ENCODE measurements at regions not wholly inside any gene's neighbourhood (a gene's known extent, or its start where the extent isn't known, plus 50 kb on each side); places are given as distances from the start of the nearest gene placed in this dataset.
"Not testable (repeated sequence)": the region's sequence is repeated elsewhere in the genome, so short reads cannot be mapped to it uniquely, and the experiment has no call there.

DNA sequence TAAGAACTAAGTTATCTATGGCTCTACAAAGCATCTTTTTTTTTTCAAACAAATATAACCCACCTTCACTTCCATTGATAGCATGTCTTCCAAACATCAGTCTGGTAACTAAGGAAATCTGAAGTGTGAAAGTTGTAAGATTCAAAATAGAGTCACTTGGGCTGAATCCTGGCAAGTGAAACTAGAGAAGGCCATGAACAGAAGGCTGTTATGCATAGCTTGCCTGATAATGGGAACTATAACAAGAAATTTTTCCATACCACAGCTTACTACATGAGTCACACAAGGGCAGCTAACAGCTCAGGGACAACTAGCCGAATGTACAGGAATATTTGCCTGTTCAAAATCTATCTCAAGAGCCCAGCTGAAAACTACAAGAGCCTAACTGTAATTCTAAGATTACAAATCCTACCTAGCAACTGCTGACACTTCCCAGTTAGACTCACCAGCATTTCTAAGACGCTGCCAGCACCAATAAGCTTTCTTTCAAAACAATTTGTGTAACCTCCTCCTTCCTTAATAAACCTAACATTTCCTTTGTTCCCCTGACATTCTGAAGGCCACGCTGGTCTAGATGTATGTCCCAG lies 1066.5 kb downstream of the PLOD2 start:
- no peak for DNase-seq

DNA sequence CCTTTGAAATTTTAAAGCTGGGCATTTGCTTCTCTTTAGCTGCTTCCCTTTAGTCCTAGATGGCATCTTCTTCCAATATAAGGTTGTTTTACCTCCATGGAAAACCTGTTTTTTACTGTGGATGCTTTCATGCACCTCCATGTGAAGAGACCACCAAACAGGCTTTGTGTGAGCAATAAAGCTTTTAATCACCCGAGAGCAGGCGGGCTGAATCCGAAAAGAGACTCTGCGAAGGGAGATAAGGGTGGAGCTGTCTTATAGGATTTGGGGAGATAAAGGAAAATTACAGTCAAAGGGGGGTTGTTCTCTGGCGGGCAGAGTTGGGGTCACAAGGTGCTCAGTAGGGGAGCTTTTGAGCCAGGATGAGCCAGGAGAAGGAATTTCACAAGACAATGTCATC lies 1049.8 kb downstream of the PLOD2 start:
- not testable (repeated sequence) for DNase-seq

DNA sequence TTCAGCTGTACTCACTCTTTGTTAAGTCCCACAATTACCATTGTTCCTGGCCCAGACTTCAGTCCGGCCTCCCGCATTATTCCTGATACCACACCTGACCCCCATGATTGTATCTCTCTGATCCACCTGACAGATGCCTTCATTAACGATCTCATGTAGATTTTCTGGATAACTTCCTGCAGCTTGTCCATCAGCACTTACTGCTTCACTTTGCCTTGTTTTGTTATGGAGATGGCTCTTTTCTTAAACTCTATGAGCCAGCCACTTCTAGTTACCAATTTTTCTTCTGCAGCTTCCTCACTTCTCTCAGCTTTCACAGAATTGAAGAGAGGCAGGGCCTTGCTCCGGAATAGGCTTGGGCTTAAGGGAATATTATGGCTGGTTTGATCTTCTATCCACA lies 1044.2 kb downstream of the PLOD2 start:
- no peak for DNase-seq

DNA sequence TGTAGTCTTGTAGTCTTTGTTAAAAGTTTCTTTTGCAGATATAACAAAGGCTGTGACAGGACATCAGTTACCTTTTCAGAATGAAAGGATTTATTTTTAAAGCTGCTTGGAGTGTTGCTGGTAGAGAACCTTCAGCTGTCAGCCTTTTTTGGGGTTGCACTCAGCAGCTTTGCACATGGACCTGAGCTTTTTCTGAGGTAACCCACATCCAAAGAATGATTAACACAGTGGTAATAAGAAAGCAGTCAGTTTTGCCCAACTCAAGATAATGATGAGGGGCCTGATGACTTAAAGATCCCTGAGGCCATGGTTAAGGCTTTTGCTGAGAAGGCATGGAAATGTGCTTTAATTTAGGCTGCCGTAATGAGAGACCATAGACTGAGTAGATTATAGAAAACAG lies 1042.7 kb downstream of the PLOD2 start:
- DNase-seq = no peak

DNA sequence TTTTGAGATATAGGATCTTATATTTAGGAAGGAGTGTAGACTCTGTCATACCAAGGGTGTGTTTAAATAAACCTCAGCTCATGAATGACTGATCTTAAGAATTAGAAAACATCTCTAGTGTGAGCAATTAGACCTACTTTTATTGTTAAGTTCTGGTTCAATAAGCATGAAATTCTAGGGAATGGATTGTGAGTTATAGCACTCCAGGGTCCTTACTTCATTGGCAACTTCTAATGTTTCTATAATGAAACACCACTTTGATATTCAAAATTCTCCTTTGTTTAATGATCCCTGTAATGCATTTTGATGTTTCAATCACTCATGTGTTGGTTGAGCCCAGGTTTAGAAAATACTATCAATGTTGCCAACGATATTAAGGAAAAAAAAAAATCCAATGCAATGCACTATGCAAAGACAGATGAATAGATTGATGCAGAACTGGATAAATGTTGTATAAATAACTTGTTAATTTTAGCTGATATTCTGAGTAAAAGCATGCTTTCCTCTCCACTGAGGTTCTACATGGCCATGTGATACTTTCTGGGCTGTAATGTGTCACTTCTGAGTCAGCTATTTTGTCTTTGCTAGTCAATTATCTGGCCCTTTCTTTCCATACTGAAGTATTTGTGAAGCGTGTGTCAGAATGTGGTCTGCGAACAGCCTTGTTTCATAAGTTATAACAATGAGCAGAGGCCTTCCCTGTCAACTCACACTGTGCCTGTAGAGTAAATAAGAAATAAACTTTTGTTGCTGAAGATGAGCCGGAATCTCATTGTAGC lies 1035.9 kb downstream of the PLOD2 start:
- no peak for DNase-seq

DNA sequence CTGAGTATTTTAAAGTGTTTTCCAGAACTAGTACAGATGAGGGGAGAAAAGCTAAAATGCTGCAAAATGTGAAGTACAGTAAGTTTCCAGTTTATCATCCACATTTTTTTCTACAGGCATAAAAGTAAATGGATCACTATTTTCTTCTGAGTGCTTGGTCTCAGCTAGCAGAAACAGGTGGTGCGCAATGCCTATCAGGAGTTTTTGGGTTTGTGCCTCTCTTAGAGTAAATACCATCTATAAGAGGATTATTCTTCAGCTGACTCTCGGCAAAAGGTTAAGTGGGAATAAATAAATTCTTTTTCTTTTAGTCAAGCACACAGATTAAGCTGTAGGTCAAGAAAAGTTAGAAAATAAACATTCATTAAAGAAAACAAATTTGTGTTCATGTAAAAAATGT lies 1027.7 kb downstream of the PLOD2 start:
- no peak for DNase-seq

DNA sequence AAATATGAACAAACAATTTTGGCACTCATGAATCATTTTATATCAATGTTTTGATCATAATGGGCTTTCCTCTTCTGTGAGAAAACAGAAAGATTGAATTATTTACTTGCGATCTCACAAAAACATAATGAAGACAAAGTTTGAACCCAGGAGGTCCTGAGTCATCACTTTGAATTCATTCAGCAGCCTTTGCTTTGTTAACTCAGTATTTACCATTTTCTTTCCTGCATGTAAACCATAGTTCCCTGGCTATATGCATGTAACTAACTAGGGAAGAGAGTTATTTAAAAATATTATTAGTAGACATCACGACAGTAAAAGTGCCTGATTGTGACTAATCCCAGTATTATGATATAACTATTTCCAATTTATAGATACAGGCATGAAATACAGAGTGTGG lies 1026.2 kb downstream of the PLOD2 start:
- no peak for DNase-seq

DNA sequence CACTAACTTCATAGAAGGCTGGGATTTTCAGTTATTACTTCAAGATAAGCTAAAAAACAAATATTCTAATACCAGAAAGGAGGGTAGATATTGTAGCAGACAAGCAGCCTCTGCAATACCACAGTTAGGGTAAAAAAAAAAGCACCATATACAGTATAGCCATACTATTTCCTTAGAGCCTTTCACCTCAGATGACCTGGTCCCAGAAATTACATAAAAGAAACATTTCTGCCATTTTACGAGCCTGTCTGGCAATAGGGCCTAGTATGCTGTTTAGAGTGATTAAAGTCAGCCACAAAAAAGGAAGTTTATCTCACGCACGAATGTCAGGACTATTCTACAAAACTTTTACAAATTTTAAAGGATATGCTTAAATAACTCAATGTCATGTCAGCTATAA lies 1016.6 kb downstream of the PLOD2 start:
- DNase-seq = no peak

DNA sequence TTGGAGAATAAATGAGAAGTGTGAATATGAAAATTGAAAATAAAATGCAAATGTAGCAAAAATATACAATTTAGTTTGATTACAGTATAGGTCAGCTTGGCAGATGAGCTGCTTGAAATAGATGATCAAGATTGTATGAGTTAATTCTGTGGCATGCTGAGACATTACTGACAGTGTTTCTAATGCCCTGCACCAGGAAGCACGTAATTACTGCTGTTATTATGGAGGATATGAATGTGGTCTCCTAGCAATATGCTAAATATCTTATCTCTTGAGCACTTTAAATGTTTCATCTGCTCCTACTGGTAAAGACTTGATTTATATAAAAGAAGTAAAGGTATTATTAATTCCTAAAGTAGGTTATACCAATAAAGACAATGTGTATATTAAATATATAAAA lies 1015.5 kb downstream of the PLOD2 start:
- no peak for DNase-seq

DNA sequence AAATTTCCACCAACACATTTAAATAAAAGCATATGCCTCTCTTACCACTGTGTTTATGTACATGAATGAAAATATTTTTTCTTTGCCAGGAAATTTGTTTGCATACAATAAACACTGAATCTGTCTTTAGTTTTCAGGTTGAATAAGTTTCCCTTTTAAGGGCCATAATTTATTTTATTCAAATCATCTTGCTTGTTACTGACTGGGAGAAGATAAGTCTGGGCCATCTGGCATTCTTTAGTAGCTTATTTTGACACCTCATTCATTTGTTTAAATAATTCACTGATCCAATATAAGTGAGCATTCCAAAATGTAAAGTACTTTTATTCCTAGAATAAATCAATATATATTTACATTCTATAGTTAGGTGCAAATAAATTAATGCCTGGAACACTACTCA lies 1001.3 kb downstream of the PLOD2 start:
- DNase-seq = no peak

DNA sequence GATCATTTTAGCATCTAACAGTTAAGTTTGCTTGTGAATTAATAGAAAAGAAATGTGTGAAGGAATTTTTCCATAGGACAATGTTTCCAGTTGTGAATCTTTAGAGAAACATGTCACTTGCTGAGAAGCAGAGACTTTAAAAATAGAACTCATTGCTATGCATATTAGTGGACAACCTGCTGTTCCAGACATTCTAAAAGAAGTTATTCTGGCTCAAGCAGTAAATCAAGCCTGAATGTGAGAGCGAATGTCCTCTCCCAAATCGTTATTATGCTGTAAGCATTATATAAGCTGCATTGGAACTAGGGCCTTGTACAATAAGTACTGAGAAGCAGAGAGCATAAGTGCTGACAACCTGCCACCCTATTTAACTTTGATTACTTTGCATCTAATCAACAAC lies 990.9 kb downstream of the PLOD2 start:
- no peak for DNase-seq

DNA sequence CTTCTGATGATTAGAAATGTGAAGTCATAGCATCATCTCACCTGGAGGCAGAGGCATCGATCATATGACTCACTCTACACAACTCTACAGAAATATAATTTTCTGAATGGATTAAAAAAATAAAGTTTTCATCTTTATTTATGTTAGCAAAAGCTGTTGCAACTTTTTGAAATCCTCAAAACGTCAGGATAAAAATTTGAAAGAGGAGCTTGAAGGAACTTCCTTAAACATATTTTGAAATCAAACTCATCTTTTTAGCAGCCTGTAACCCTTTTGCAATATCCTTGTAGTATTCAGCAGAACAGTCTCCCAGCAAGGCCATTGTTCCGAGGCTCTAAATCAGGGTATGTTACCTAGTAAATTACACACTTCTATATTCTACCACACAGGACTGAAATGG lies 985.4 kb downstream of the PLOD2 start:
- DNase-seq = no peak

DNA sequence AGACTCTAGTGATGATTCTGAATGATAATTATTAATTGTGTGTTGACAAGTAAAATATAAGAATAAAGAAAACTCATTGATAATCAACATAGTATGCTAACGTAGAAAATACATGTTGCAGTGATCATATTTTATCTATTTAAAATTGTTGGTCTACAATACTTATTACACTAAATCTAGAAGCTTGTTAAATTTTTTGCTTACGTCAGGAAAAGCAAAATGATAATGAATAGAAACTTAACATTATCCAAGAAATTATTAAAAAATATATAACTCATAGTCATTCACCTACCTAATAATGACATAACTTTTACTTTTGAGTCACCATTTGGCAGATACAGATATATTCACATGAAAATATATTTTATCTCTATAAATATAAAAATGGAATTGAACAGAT lies 984.1 kb downstream of the PLOD2 start:
- no peak for DNase-seq

DNA sequence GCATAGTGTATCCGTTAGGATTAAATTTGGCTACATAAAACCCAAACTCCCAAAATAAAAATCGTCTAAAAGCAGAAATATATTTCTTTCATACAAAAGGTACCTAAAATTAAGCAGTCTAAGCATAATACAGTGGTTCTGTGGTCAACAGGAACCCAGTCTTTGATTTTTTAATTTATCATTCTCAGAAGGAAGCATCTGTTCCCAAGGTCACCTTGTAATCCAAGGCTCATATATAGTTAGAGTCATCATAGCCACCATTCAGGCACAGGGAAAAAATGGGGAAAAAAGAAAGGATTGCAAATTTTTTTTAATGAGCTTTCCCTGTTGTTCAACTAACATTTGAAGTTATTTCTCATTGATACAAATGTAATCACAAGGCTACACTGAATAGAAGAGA lies 983.2 kb downstream of the PLOD2 start:
- DNase-seq = no peak

DNA sequence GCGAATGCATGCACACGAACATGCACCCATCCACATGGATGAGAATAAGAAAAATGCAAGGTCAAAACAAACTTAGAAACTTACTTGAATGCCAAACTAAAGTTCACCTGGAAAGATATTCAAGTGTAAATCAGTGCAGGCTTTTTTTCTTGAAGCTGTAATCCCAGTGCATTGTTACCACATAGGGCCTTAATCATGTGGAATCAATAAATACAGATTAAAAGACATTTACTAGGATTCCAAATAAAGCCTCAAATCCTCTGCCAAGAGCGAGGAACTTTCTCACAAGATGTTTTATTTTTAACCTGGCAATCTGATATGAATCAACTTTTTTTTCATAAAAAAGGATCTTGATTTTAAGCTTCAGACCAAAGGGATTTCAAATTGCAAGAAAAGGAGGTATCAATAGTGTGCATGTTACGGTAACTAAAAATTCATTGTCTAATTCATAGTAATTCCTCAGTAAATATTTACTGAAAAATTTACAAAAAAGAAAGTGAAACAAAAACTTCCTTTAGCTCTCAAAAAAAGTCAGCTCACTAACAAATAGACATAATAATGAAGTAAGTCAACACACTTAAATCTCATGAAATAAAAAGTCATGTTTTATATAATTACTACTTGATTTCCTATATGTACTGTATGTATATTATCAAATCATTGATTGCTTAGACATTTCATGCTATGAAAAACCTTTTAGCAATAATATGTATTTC lies 978.6 kb downstream of the PLOD2 start:
- DNase-seq = no peak

DNA sequence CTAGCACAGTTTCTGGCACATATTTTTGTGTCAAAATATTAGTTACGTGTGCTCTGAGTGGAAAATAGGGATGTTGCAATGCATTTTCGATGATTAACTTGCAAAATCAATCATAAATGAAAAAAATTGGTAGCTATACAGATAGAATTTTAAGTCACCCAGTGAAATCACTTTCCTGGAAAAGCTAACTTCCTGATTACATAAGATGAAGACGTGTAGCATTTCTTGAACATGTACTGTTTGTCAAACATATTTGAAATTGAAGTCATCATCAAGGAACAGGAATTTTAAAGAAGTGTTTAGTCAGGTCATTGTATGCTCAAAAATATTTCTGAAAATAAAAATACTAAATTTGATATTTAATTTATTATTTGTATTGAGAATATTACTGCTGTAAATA lies 977.7 kb downstream of the PLOD2 start:
- no peak for DNase-seq

DNA sequence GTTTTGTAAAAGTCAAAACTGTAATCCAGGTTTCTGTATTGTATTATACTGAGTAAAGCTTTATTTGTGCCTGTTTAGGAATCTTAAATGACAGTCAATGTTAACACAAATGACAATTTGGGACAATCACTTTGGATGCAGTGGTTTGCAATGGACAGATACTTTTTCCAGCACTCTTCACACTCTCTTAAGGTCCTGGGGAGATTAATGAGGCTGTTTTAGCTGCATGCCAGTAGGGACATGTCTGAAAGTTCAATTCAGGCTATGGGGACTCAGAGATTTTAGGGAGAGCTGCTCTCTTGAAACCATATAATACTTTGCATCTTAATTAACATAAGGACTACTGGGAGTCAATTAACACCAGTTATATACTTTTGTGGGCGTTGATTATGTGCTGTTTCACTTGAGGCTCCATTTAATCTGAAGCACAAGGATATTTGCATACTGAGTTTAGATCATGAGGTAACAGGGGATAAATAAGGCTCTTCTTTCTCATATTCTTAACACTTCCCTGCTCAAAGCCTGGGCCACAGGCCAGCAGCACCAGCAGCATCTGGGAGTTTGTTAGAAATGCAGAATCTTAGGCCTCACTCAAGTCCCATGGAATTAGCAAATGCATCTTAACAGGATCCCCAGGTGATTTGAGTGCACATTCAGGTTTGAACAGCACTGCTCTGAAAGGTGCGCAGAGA lies 972.8 kb downstream of the PLOD2 start:
- no peak for DNase-seq

DNA sequence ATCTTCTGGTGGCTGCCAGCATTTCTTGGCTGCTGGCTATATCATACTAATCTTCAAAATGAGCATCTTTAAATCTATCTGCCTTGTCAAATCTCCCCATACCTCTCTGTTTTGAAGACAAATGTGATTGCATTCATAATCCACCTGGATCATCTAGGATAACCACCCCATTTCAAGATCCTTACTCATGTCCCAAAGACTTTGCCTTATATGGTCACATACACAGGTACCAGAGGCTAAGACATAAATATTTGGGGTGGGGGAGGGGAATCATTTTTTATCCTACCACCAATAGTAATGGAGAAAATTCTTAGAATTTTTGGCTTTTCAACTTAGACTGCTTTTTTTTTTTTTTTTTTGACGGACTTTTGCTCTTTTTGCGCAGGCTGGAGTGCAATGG lies 970.8 kb downstream of the PLOD2 start:
- no peak for DNase-seq

DNA sequence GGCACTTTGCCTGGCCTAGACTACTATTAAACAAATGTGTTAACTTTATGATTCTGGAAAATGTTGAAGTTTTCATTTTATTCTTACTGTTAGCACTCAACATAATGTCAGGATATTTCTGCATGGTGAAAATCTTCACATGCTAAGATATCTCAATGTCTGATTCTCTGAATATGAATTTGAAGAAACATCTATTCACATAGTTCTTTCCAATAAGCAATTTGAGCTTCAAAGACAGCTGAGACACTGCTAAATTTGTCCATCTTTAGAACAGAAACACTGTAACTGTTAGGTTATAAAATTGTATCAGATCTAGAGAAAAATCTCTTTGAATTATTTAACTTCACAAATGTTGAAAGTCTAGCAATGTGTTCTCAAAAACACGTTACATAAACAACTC lies 970.2 kb downstream of the PLOD2 start:
- DNase-seq = no peak

DNA sequence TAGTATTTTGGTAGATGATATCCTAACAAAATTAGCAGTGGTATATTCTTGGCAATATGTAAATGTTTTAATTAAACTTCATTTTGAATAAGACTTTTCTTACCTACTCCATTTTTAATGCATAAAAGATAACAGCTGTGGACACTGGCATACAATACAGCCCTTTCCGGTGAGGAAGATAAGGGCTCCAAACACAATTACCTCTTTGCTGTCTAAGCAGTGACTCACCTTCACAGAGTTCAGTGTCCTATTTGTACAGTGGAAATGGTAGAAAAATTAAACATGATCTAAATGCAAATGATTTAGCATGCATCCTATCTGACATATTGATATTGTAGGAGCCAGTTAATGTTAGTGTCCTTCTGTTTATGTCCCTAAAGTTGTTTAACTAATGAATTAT lies 969.4 kb downstream of the PLOD2 start:
- no peak for DNase-seq

DNA sequence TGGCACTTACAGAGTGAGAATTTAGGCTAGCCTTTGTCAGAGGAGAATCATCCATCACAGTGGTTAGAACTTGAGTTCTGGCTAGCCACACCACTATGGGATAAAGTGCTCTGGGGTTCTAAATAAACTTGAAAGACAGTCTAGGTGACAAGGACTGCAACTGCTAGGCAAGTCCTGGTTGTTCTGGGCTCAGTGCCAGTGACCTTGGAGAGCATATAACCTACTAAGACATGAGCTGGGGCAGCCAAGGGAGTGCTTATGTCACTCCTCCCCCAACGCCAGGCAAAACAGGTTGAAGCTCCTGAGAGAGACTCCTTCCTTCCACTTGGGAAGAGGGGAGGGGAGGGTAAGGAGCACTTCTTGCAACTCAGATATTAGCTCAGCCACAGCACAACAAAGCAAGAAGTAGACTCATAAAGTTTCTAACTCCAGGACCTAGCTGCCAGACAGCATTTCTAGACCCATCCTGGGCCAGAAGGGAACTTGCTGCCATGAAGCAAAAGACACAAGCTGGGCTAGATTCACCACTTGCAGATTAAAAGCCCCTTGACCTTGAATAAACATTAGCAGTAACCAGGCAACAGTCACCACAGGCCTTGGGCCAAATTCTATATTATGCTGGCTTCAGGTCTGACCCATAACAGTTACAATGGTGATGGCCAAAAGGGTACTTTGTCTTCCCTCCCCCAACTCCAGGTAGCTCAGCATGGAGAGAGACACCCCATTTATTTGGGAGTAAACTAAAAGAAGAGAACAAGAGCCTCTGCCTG lies 963.7 kb downstream of the PLOD2 start:
- DNase-seq = no peak

DNA sequence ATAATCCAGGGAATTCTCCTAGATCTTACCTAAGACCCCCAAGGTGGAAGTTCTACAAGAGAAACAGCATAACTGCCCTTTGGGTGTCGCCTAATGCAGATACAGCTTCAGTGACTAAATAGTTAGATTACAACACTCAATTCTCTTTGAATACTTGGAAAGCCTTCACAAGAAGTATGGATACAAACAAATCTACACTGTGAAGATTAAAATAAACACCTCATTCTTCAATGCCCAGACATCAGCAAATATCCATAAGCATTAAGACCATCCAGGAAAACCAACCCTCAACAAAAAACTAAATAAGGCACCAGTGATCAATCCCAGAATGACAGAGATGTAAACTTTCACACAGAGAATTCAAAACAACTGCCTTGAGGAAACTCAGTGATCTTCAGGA lies 963.2 kb downstream of the PLOD2 start:
- DNase-seq = no peak

DNA sequence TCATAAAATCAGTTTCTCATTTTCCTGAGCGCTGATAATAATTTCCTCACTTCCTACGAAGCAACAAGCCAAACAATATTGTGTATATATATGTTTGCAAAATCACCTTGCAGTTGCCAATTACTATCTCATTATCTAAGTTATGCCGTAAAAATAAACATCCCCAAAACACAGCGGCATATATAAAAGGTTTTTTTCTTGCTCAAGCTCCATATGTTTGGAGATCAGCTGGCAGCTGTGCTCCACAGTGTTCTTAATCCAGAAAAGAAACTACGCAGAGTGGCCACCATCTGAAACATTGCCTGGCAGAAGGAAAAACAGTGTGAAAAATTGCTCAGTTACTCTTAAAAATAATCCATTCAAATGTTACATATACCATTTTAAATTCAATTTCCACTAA lies 951.4 kb downstream of the PLOD2 start:
- no peak for DNase-seq
